Panc1 (cell line): ENCODE measurements at regions not wholly inside any gene's neighbourhood (a gene's known extent, or its start where the extent isn't known, plus 50 kb on each side); places are given as distances from the start of the nearest gene placed in this dataset.

Experiments used
- POLR2AphosphoS5 ChIP-seq: IDR thresholded peaks from 2 replicates; pipeline ENCODE4 v1.6.1; 2012; ENCODE audit warnings: mild to moderate bottlenecking, low read depth, low read length, moderate library complexity
- SIN3A ChIP-seq: IDR thresholded peaks from 2 replicates; pipeline ENCODE4 v1.6.1; 2012; ENCODE audit warnings: low read depth, mild to moderate bottlenecking, low read length, moderate library complexity, borderline replicate concordance; ENCODE audit not compliant: insufficient read depth
- TF ChIP-seq, protein P1 (sequence below): fragments of 450-650 bp; IDR thresholded peaks from 2 replicates; pipeline ENCODE4 v1.5.1; 2017; ENCODE audit warnings: mild to moderate bottlenecking
- TF ChIP-seq, protein P2 (sequence below), 2 experiments: IDR thresholded peaks; 2 replicates each; pipeline ENCODE4 v1.6.1; 2011 to 2012; ENCODE audit warnings: low read depth in 2 of 2, control low read depth in 1 of 2, low read length in 1 of 2, mild to moderate bottlenecking in 1 of 2, moderate library complexity in 1 of 2; ENCODE audit not compliant: insufficient read depth in 1 of 2

- TF ChIP-seq, protein P1, sequence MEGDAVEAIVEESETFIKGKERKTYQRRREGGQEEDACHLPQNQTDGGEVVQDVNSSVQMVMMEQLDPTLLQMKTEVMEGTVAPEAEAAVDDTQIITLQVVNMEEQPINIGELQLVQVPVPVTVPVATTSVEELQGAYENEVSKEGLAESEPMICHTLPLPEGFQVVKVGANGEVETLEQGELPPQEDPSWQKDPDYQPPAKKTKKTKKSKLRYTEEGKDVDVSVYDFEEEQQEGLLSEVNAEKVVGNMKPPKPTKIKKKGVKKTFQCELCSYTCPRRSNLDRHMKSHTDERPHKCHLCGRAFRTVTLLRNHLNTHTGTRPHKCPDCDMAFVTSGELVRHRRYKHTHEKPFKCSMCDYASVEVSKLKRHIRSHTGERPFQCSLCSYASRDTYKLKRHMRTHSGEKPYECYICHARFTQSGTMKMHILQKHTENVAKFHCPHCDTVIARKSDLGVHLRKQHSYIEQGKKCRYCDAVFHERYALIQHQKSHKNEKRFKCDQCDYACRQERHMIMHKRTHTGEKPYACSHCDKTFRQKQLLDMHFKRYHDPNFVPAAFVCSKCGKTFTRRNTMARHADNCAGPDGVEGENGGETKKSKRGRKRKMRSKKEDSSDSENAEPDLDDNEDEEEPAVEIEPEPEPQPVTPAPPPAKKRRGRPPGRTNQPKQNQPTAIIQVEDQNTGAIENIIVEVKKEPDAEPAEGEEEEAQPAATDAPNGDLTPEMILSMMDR, result no peak
- TF ChIP-seq POLR2AphosphoS5 (no peak), SIN3A (no peak)
- TF ChIP-seq, protein P2, sequence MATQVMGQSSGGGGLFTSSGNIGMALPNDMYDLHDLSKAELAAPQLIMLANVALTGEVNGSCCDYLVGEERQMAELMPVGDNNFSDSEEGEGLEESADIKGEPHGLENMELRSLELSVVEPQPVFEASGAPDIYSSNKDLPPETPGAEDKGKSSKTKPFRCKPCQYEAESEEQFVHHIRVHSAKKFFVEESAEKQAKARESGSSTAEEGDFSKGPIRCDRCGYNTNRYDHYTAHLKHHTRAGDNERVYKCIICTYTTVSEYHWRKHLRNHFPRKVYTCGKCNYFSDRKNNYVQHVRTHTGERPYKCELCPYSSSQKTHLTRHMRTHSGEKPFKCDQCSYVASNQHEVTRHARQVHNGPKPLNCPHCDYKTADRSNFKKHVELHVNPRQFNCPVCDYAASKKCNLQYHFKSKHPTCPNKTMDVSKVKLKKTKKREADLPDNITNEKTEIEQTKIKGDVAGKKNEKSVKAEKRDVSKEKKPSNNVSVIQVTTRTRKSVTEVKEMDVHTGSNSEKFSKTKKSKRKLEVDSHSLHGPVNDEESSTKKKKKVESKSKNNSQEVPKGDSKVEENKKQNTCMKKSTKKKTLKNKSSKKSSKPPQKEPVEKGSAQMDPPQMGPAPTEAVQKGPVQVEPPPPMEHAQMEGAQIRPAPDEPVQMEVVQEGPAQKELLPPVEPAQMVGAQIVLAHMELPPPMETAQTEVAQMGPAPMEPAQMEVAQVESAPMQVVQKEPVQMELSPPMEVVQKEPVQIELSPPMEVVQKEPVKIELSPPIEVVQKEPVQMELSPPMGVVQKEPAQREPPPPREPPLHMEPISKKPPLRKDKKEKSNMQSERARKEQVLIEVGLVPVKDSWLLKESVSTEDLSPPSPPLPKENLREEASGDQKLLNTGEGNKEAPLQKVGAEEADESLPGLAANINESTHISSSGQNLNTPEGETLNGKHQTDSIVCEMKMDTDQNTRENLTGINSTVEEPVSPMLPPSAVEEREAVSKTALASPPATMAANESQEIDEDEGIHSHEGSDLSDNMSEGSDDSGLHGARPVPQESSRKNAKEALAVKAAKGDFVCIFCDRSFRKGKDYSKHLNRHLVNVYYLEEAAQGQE (IDR thresholded peaks at IDR 0.05; ENCODE audit: insufficient read depth in 1 of 2, low read depth in 2 of 2, low read length in 1 of 2), result no peak
Observed at GRCh38 chr14:66224492-66225178, 261.5 kb upstream of the CCDC196 start.
